ENCODE measurements at regions not wholly inside any gene's neighbourhood (a gene's known extent, or its start where the extent isn't known, plus 50 kb on each side); places are given as distances from the start of the nearest gene placed in this dataset.

DNA sequence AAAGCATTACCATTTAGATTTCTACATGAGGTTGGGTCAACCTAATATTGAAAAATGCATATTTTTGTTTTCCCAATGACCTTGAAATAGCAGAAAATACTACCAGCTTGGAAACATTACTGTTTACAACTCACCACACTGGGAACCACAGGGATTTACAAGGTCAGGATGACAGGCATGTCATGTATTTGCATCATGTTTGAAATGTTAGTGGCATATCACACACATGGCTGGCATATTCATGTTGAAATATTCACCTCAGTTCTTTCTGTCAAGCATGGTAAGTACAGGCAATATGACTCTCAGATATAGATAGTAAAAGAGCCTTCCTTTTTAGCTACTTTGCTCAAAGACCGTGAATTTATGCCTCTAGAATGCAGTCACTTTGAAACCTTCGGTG lies 593.5 kb downstream of the NOVA1 start:
- TF ChIP-seq CTCF (IDR thresholded peaks at IDR 0.05) (no peak), POLR2A (IDR thresholded peaks at IDR 0.05; ENCODE audit: low read length) (no peak), CHD2 (IDR thresholded peaks at IDR 0.05; ENCODE audit: low read length, partially characterized antibody) (no peak), MYC (IDR thresholded peaks at IDR 0.05; ENCODE audit: borderline replicate concordance, low read length) (no peak), CBX2 (IDR thresholded peaks at IDR 0.05; ENCODE audit: borderline replicate concordance, low read depth) (no peak), RAD21 (conservative IDR thresholded peaks at IDR 0.05 in 1 of 2, IDR thresholded peaks at IDR 0.05 in 1 of 2) (no peak), RNF2 (IDR thresholded peaks at IDR 0.05; ENCODE audit: borderline replicate concordance, low read depth) (no peak), BHLHE40 (IDR thresholded peaks at IDR 0.05; ENCODE audit: low read depth, low read length) (no peak)
- TF ChIP-seq, protein P1, sequence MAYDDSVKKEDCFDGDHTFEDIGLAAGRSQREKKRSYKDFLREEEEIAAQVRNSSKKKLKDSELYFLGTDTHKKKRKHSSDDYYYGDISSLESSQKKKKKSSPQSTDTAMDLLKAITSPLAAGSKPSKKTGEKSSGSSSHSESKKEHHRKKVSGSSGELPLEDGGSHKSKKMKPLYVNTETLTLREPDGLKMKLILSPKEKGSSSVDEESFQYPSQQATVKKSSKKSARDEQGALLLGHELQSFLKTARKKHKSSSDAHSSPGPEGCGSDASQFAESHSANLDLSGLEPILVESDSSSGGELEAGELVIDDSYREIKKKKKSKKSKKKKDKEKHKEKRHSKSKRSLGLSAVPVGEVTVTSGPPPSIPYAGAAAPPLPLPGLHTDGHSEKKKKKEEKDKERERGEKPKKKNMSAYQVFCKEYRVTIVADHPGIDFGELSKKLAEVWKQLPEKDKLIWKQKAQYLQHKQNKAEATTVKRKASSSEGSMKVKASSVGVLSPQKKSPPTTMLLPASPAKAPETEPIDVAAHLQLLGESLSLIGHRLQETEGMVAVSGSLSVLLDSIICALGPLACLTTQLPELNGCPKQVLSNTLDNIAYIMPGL (CRISPR knock-in tag; IDR thresholded peaks at IDR 0.05; ENCODE audit: borderline replicate concordance), result no peak
- TF ChIP-seq, protein P2, sequence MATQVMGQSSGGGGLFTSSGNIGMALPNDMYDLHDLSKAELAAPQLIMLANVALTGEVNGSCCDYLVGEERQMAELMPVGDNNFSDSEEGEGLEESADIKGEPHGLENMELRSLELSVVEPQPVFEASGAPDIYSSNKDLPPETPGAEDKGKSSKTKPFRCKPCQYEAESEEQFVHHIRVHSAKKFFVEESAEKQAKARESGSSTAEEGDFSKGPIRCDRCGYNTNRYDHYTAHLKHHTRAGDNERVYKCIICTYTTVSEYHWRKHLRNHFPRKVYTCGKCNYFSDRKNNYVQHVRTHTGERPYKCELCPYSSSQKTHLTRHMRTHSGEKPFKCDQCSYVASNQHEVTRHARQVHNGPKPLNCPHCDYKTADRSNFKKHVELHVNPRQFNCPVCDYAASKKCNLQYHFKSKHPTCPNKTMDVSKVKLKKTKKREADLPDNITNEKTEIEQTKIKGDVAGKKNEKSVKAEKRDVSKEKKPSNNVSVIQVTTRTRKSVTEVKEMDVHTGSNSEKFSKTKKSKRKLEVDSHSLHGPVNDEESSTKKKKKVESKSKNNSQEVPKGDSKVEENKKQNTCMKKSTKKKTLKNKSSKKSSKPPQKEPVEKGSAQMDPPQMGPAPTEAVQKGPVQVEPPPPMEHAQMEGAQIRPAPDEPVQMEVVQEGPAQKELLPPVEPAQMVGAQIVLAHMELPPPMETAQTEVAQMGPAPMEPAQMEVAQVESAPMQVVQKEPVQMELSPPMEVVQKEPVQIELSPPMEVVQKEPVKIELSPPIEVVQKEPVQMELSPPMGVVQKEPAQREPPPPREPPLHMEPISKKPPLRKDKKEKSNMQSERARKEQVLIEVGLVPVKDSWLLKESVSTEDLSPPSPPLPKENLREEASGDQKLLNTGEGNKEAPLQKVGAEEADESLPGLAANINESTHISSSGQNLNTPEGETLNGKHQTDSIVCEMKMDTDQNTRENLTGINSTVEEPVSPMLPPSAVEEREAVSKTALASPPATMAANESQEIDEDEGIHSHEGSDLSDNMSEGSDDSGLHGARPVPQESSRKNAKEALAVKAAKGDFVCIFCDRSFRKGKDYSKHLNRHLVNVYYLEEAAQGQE (IDR thresholded peaks at IDR 0.05), result no peak

Data from A549 (cell line).